ENCODE measurements at regions not wholly inside any gene's neighbourhood (a gene's known extent, or its start where the extent isn't known, plus 50 kb on each side); places are given as distances from the start of the nearest gene placed in this dataset.

DNA sequence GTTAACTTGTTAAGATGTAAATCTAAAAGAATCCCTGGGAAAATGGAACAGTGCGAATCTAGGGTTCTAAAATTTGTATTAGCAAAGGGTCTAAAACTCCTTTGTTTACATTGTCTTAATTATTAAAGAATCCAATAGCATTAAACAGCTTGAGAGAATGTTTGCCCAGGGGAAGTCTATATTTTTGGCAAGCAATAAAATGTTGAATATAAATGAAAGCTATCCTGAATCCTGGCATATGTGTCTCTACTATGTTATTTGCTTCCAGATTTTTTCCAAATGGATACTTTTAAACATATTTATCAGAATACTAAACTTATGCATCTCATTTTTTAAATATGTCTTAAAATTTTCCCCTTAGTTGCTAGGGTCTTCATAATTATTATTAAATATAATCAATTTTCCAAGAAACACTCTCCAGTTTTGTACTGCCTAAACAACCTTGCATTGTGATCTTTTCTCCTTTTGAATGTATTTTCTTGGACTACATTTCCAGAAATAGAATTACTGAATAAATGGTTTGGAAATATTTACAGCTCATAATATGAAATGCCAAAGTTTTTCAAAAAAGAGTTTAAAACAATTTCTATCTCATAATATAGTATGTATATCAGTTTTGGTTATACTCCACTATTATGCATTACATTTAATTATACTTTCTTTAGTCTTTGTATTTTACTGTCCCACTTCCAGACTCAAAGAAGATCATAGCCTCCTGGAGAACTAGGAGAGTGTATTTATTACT is 304.8 kb downstream of the USP25 start:
- TF ChIP-seq, protein P1, sequence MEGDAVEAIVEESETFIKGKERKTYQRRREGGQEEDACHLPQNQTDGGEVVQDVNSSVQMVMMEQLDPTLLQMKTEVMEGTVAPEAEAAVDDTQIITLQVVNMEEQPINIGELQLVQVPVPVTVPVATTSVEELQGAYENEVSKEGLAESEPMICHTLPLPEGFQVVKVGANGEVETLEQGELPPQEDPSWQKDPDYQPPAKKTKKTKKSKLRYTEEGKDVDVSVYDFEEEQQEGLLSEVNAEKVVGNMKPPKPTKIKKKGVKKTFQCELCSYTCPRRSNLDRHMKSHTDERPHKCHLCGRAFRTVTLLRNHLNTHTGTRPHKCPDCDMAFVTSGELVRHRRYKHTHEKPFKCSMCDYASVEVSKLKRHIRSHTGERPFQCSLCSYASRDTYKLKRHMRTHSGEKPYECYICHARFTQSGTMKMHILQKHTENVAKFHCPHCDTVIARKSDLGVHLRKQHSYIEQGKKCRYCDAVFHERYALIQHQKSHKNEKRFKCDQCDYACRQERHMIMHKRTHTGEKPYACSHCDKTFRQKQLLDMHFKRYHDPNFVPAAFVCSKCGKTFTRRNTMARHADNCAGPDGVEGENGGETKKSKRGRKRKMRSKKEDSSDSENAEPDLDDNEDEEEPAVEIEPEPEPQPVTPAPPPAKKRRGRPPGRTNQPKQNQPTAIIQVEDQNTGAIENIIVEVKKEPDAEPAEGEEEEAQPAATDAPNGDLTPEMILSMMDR (conservative IDR thresholded peaks at IDR 0.05; ENCODE audit: low read depth in 2 of 2), result no peak
- TF ChIP-seq POLR2AphosphoS5 (IDR thresholded peaks at IDR 0.05; ENCODE audit: low read depth) (no peak), EZH2 (IDR thresholded peaks at IDR 0.05; ENCODE audit: low read depth, unreplicated experiment) (no peak), CREB1 (CRISPR knock-in tag; IDR thresholded peaks at IDR 0.05; ENCODE audit: low read depth) (no peak)

All from GM23338 (cell line).